ENCODE measurements at regions not wholly inside any gene's neighbourhood (a gene's known extent, or its start where the extent isn't known, plus 50 kb on each side); places are given as distances from the start of the nearest gene placed in this dataset.

DNA sequence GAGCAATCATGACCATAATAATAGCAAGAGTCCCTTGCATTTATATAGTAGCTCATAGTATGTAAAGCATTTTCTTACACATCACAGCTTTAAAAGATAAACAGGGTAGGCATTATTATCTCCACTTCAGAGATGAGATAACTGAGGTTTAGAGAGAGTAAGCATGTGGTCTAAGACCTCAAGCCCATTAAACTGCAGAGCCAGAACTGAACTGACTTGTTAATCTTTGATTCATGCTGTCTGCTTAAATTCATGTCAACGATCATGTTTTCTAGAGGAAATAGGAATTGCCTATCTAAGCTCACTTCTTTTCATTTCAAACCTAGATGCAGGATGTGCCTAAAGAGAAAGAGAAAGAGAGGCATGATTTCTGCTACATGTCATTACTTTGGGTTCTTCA lies 524.8 kb downstream of the PTPRC start:
- H3K9me3 ChIP-seq (ENCODE audit: insufficient read depth, low read length): no peaks in the 10 kb centered on the region
- no peaks in the 10 kb centered on the region for H3K36me3 ChIP-seq (ENCODE audit: low read length)
- no peaks in the 10 kb centered on the region for H4K20me1 ChIP-seq (ENCODE audit: low read depth, low read length)
- H3F3A ChIP-seq (ENCODE audit: insufficient read depth): no peaks in the 10 kb centered on the region
- H3K4me3 ChIP-seq (ENCODE audit: insufficient read depth, low read length, poor library complexity, severe bottlenecking): no peak overlapping the region
- H3K9ac ChIP-seq (ENCODE audit: low read length): no peak overlapping the region
- no peaks in the 10 kb centered on the region for H3K9me2 ChIP-seq (replicated peaks; ENCODE audit: insufficient read depth, low read length)
- H3K27me3 ChIP-seq (ENCODE audit: low read length): no peaks in the 10 kb centered on the region
- H3K27ac ChIP-seq (ENCODE audit: low read depth, low read length): no peak overlapping the region
- no peaks in the 10 kb centered on the region for H3K79me2 ChIP-seq (ENCODE audit: insufficient read depth, low read length)
- H3K4me2 ChIP-seq (ENCODE audit: low read depth, low read length, poor library complexity, severe bottlenecking): no peak overlapping the region
- H2AFZ ChIP-seq (ENCODE audit: low read depth, low read length, severe bottlenecking): no peak overlapping the region
- TF ChIP-seq EZH2phosphoT487 (conservative IDR thresholded peaks at IDR 0.05; ENCODE audit: low read length): no peak
- TF ChIP-seq, protein P1, sequence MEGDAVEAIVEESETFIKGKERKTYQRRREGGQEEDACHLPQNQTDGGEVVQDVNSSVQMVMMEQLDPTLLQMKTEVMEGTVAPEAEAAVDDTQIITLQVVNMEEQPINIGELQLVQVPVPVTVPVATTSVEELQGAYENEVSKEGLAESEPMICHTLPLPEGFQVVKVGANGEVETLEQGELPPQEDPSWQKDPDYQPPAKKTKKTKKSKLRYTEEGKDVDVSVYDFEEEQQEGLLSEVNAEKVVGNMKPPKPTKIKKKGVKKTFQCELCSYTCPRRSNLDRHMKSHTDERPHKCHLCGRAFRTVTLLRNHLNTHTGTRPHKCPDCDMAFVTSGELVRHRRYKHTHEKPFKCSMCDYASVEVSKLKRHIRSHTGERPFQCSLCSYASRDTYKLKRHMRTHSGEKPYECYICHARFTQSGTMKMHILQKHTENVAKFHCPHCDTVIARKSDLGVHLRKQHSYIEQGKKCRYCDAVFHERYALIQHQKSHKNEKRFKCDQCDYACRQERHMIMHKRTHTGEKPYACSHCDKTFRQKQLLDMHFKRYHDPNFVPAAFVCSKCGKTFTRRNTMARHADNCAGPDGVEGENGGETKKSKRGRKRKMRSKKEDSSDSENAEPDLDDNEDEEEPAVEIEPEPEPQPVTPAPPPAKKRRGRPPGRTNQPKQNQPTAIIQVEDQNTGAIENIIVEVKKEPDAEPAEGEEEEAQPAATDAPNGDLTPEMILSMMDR (IDR thresholded peaks at IDR 0.05; ENCODE audit: insufficient read depth, low read length, poor library complexity, severe bottlenecking): no peak

GRCh38 chr1:199167460-199167859 lies 528.6 kb downstream of the PTPRC start:
- H3F3A ChIP-seq (ENCODE audit: insufficient read depth): no peaks in the 10 kb centered on the region
- no peak overlapping the region for H2AFZ ChIP-seq (ENCODE audit: low read depth, low read length, severe bottlenecking)
- no peaks in the 10 kb centered on the region for H3K27me3 ChIP-seq (ENCODE audit: low read length)
- TF ChIP-seq, protein P1 (IDR thresholded peaks at IDR 0.05; ENCODE audit: insufficient read depth, low read length, poor library complexity, severe bottlenecking): no peak
- no peak for TF ChIP-seq EZH2phosphoT487 (conservative IDR thresholded peaks at IDR 0.05; ENCODE audit: low read length)
- no peaks in the 10 kb centered on the region for H3K36me3 ChIP-seq (ENCODE audit: low read length)
- H3K9me2 ChIP-seq (replicated peaks; ENCODE audit: insufficient read depth, low read length): no peaks in the 10 kb centered on the region
- no peak overlapping the region for H3K9ac ChIP-seq (ENCODE audit: low read length)
- H4K20me1 ChIP-seq (ENCODE audit: low read depth, low read length): no peaks in the 10 kb centered on the region
- H3K4me2 ChIP-seq (ENCODE audit: low read depth, low read length, poor library complexity, severe bottlenecking): no peak overlapping the region
- no peaks in the 10 kb centered on the region for H3K9me3 ChIP-seq (ENCODE audit: insufficient read depth, low read length)
- H3K27ac ChIP-seq (ENCODE audit: low read depth, low read length): no peak overlapping the region
- H3K4me3 ChIP-seq (ENCODE audit: insufficient read depth, low read length, poor library complexity, severe bottlenecking): no peak overlapping the region
- no peaks in the 10 kb centered on the region for H3K79me2 ChIP-seq (ENCODE audit: insufficient read depth, low read length)

GRCh38 chr1:199168888-199169585 lies 530.2 kb downstream of the PTPRC start:
- Histone ChIP-seq H2AFZ (ENCODE audit: low read depth, low read length, severe bottlenecking) (no peak overlapping the region), H3K9me3 (ENCODE audit: insufficient read depth, low read length) (no peaks in the 10 kb centered on the region), H3K4me2 (ENCODE audit: low read depth, low read length, poor library complexity, severe bottlenecking) (no peak overlapping the region)

More at GRCh38 chr1:199168888-199169585, 530.2 kb downstream of the PTPRC start:
- Histone ChIP-seq H3K9me2 (replicated peaks; ENCODE audit: insufficient read depth, low read length) (no peaks in the 10 kb centered on the region), H3K9ac (ENCODE audit: low read length) (no peak overlapping the region), H3F3A (ENCODE audit: insufficient read depth) (no peaks in the 10 kb centered on the region), H3K27me3 (ENCODE audit: low read length) (no peaks in the 10 kb centered on the region), H3K27ac (ENCODE audit: low read depth, low read length) (no peak overlapping the region), H3K79me2 (ENCODE audit: insufficient read depth, low read length) (no peaks in the 10 kb centered on the region), H3K36me3 (ENCODE audit: low read length) (no peaks in the 10 kb centered on the region), H4K20me1 (ENCODE audit: low read depth, low read length) (no peaks in the 10 kb centered on the region), H3K4me3 (ENCODE audit: insufficient read depth, low read length, poor library complexity, severe bottlenecking) (no peak overlapping the region)
- no peak for TF ChIP-seq EZH2phosphoT487 (conservative IDR thresholded peaks at IDR 0.05; ENCODE audit: low read length)
- TF ChIP-seq, protein P1 (IDR thresholded peaks at IDR 0.05; ENCODE audit: insufficient read depth, low read length, poor library complexity, severe bottlenecking): no peak
